ENCODE measurements at regions not wholly inside any gene's neighbourhood (a gene's known extent, or its start where the extent isn't known, plus 50 kb on each side); places are given as distances from the start of the nearest gene placed in this dataset.
"Not testable (repeated sequence)": the region's sequence is repeated elsewhere in the genome, so short reads cannot be mapped to it uniquely, and the experiment has no call there.

GRCh38 chr13:111004444-111004843 lies 89.6 kb upstream of the ANKRD10 start:
- no peak for DNase-seq

DNA sequence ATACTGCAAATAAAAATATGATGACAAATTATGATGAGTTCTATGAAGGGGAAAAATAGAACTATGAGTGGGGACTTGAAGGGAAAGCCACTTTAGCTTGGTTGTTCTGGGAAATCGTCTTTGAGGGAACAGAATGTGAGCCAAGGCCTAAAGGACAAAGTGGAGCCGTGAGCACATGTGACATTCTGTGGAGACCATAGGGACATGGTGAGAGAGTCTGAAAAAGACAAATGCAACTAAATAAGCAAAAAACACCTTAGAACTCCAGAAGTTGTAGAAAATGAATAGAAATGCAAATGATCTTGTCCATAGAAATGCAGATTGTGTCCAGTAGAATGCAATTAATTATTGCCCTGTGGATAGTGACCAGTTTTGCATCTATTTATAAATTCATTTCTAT lies 86.8 kb upstream of the ANKRD10 start:
- no peak for DNase-seq

- DNase-seq: no peak
Observed at GRCh38 chr13:110993788-110994187, 78.9 kb upstream of the ANKRD10 start.

DNA sequence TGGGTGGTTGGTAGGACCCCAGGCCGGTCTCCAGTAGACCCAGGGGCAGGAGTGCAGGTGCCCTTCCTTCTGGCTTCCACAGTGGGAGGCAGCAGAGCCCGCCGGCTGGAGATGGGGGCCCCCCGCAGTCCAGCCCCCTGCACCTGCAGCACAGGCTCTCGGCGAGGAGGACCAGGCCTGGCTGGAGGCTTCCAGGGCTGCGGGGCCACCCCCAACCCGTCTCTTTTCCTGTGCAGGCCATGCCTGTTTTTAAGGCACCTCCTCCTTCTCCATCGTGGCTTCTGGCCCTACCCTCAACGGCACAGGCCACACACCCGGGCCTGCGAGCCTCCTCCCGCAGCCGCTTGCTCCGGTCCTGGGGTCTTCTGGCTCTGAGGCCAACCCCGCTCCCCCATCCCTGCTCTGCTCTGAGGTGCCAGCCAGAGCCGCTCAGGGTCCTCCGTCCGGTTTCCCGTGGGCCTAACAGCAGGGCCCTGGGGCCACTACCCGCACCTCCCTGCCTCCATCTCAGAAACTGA lies 77.2 kb upstream of the ANKRD10 start:
- no peak for DNase-seq

GRCh38 chr13:110989331-110989730 lies 74.5 kb upstream of the ANKRD10 start:
- no peak for DNase-seq

- no peak for DNase-seq
Observed at GRCh38 chr13:110985541-110985940, 70.7 kb upstream of the ANKRD10 start.

DNA sequence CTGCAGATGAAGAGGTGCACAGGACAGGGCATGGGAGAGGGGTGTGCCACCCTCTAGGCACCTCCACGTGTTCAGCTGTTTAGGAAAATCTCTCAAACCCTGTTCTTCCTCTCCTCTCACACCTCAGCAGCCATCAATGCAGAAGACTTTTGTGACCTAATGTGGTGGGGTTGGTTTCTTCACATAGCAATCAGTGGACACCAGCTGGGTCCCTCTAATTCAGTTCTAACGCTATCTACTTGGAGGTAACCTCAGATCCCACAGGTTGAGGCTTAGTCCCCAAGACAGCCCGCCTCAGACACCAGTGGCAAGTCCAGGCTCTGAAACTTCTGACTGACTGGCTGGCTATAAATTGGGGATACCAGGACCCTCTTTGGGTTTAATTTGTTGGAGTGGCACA lies 69.9 kb upstream of the ANKRD10 start:
- DNase-seq: no peak

DNA sequence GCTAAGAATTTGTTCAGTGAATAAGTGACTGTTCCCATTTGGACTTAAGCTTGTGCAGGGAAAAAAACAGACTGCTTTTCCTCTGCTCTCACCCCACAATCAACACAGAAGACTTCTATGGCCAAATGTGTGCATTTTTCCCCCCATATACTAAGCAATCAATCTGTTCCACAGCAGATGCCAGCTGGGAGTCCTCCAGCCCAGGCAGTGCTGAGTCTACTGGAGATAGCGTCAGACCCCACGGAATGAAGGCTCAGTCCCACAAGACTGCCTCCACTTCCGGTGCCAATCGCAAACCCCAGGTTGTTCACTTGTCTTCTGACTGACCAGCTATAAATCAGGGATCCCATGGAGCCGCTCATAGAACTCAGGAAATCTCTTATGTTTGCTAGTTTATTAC lies 69.5 kb upstream of the ANKRD10 start:
- DNase-seq: no peak

DNA sequence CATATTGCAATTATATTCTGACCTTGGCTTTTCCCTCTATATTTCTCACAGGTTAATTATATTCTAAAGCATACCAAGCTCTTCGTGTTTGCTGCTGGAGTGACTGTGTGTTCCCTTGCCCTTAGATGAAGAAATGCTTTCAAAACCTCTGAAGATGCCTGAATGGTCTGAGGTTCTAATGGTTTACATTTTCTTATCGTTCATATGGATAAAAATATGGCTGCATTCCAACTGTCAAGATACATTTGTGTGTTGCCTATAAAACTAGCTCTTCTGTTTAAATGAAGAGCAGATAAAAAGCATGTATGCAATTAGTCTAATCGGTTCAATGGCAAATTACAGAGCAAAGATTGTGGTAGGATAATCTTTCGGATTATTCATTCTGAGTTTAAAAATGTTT lies 68.4 kb upstream of the ANKRD10 start:
- DNase-seq: no peak

- no peak for DNase-seq
Observed at GRCh38 chr13:110981379-110981778, 66.5 kb upstream of the ANKRD10 start.

DNA sequence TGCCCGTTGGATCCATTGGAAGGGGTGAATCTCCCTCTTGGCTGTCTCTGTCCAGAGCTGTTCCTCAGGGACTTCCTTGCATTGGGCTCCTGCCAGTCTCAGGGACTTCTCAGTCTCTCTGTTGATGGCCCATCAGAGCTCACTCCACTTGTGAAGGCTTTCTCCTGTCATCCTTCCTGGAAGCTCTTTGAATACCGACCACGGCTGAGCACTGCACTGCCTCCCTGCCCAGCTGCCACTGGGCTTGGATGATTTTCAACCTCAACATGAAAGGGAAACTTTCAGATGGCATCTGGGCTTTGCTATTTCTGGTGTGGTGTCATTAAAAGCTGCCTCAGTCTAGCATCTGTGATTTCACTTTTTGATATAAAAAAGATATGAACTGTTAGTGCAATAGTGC lies 66.1 kb upstream of the ANKRD10 start:
- no peak for DNase-seq

DNA sequence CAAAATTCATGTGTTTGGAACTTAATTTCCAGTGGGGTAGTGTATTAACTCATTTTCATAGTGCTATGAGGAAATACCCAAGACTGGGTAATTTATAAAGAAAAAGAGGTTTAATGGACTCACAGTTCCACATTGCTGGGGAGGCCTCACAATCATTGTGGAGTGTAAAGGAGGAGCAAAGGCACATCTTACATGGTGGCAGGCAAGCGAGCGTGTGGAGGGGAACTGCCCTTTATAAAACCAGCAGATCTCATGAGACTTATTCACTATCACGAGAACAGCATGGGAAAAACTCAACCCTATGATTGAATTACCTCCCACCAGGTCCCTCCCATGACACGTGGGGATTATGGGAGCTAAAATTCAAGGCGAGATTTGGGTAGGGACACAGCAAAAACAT lies 64.3 kb upstream of the ANKRD10 start:
- DNase-seq: not testable (repeated sequence)

DNA sequence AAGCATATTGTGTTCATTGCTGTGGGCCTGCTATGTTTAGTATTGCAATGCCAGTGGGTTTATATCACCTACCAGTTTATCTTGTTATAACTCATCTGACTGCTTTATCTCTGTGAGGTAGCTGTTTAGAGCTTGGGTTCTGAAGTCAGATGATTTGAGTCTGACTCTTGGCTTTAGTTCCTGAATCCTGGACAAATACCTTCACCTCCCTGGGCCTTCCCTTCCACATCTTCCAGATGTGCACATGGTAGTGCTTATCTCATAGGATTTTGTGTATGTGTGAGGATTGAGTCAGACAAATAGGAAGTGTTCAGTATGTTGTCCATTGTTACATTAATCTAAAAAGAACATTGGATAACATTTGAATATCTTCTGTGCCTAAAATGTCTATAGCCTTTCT lies 63.5 kb upstream of the ANKRD10 start:
- DNase-seq: no peak

DNA sequence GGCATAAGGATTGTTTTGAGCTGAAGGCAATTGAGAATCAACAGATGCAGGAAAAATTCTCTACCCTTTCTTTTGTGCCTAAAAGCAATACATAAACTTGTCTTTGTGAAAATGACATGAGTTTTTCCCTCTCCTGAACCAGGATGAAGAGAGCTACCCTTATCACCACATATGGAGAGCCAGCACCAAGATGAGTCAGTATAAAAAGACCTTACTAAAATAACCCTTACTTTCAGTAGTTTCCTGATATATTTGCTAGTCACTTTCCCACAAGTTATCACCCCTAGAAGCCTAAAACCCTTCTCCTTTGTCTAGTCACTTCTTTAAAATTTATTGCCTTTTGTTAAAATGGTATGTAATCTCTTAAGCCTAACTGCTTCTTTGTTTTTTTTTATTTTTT lies 61.9 kb upstream of the ANKRD10 start:
- DNase-seq: no peak

DNA sequence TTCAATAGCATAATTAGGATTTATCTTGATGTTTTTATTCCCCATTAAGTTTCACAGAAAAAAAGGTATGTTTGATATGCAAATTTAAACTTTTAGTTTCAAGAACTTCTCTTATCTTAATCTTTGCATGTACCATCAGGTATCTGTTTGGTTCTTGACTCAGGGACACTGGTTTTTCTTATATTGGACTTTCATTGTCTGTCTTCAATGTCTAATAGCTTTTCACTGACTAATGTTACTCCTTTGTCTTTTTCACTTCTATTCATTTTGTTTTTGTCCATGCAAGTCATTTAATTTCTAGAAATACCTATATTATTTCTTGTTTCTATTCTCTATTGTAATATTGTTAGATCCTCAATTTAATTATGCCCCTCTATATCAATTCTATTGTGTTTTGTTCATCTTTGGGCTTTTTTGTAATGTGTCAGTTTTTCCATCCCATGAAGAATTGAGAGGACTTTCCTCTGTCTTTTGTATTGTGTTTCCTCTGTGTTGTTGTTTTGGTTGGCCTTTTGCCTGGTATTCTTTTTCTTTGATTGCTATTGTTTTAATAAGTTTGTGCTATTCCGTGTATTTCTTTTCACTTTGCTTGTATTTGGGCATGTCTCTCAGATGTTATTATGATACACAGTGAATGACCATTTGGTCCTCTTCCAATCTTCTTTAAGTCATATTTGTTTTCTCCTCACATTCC lies 58.3 kb upstream of the ANKRD10 start:
- no peak for DNase-seq

DNA sequence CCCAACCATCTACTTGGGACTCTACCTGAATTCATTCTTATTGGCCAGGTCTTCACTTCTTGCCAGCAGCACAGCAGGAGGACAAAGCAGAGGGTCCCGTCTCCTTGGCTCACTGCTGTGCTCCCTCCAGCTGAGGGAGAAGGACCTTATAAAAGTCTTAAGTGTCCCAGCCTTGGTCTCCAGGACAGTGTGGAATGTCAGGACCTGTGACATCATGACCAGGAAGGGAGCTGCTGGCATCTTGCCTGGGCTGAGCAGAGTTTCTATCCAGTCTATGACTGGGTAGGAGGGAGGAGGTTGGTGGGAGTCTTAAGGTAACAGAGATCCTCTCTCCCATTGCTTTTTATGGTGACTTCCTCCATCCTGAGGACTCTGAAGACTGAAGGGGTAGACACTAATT lies 56.6 kb upstream of the ANKRD10 start:
- no peak for DNase-seq

DNA sequence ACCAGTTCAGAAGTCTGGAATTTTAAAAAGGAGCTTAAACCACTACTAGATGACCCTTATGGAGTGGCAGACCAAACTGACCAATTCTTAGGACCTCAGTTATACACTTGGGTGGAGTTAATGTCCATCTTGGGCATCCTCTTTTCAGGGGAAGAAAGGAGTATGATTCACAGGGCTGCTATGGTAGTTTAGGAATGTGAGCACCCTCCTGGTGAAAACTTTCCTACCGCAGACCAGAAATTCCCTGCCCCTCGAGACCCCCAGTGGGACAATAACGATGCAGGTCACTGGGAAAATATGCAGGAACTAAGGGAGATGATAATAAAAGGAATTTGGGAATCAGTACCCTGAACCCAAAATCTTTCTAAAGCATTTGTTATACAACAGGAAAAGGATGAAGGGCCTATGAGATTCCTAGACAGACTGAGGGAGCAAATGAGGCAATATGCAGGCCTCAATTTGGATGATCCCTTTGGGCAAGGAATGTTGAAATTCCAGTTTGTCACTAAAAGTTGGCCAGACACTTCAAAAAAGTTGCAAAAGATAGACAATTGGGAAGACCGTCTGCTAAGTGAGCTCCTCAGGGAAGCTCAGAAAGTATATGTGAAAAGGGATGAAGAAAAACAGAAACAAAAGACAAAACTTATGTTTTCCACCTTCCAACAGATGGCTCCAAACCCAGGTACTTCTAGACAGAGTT lies 52.4 kb upstream of the ANKRD10 start:
- not testable (repeated sequence) for DNase-seq

DNA sequence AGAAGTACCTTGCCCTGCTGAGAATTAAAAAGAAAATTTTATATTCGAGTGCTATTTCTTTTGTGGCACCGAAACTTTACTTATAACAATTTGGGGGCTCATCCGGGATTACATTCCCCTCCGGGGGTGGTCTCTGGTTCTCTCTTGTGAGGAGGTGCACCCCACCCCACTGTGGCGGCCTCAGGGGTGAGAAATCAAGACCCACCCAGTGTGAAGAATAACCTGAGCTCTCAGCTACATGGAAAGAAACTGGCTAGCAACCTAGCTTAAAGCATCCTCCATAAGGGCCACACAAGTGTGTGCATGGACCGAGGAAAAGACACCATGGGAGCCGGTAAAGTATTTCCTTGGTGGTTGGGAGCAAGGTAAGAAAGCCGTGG lies 50.9 kb upstream of the ANKRD10 start:
- DNase-seq: no peak

DNA sequence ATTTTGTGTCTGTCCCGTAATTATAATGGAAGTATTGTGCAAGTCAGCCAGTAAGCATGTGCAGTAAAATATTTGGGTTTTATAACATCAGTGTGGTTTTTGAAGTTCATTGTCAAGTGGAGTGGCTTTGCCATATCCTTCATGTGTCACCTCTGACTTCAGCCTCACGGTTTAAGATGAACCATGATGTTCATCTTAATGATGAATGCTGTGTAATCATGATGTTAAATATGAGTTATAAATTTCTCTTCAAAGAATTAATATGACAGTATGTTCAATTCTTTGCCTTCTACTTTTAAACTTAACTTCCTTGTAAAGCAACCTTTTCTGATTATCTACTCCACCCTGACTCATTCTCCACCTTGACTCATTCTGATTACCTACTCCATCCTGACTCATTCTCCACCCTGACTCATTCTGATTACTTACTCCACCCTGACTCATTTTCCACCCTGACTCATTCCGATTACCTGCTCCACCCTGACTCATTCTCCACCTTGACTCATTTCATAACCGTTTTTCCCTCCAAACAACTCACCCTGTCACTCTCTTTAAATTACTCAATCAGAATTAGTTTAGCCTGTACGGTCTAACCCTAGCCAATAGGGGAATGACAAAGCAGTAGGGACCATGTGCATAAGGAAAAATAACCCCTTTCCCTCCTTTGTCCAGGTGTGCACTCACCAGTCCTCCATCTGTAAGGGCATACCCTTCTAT lies 50.3 kb upstream of the ANKRD10 start:
- DNase-seq: no peak

All from NCI-H524 (cell line).